Mesothelial cell of epicardium (in vitro differentiated cells): ENCODE measurements at regions not wholly inside any gene's neighbourhood (a gene's known extent, or its start where the extent isn't known, plus 50 kb on each side); places are given as distances from the start of the nearest gene placed in this dataset.

Source experiments
- DNase-seq, 2 experiments: peaks; one replicate each; pipeline ENCODE4 v3.0.0; 2021; ENCODE audit warnings: low spot score in 2 of 2; ENCODE audit not compliant: unreplicated experiment in 2 of 2
- H3K27ac Mint-ChIP-seq: 2 replicates; pipeline ENCODE4 v1.8.0; 2021; ENCODE audit warnings: mixed read lengths
- H3K27me3 Mint-ChIP-seq: 2 replicates; pipeline ENCODE4 v1.8.0; 2021; ENCODE audit warnings: low read depth, mixed read lengths
- H3K36me3 Mint-ChIP-seq: 2 replicates; pipeline ENCODE4 v1.8.0; 2021; ENCODE audit warnings: mixed read lengths
- H3K4me1 Mint-ChIP-seq: 2 replicates; pipeline ENCODE4 v1.8.0; 2021; ENCODE audit warnings: mixed read lengths
- H3K4me3 Mint-ChIP-seq: 2 replicates; pipeline ENCODE4 v1.8.0; 2021; ENCODE audit warnings: mild to moderate bottlenecking, moderate library complexity, mixed read lengths
- H3K9me3 Mint-ChIP-seq: 2 replicates; pipeline ENCODE4 v1.8.0; 2021; ENCODE audit warnings: mixed read lengths
- CTCF ChIP-seq: fragments of 200-600 bp; sonication (generic); IDR thresholded peaks from one replicate; pipeline ENCODE4 v1.5.0; 2021; ENCODE audit warnings: antibody characterized with exemption; ENCODE audit not compliant: unreplicated experiment

- no peak for TF ChIP-seq CTCF
- Mint-ChIP-seq H3K4me3 (no peak overlapping the region), H3K36me3 (peaks cover 4% of the 10 kb centered on the region), H3K27me3 (no peaks in the 10 kb centered on the region), H3K9me3 (peaks cover 22% of the 10 kb centered on the region), H3K27ac (no peak overlapping the region), H3K4me1 (peaks cover 5% of the 10 kb centered on the region)
- DNase-seq: no peak
Observed at GRCh38 chr7:10596827-10597226, 376.8 kb upstream of the PHF14 start.

- Mint-ChIP-seq H3K27ac (peak overlapping the region; percentile 8), H3K36me3 (peaks cover 2% of the 10 kb centered on the region), H3K9me3 (peaks cover 23% of the 10 kb centered on the region), H3K4me3 (no peak overlapping the region), H3K27me3 (no peaks in the 10 kb centered on the region), H3K4me1 (peaks cover 16% of the 10 kb centered on the region)
- TF ChIP-seq CTCF: no peak
- DNase-seq: no peak
Observed at GRCh38 chr7:10604128-10604527, 369.5 kb upstream of the PHF14 start.

- no peak for DNase-seq
- Mint-ChIP-seq H3K4me1 (peaks cover 9% of the 10 kb centered on the region), H3K9me3 (peaks cover 31% of the 10 kb centered on the region), H3K27me3 (no peaks in the 10 kb centered on the region), H3K4me3 (no peak overlapping the region), H3K36me3 (no peaks in the 10 kb centered on the region), H3K27ac (no peak overlapping the region)
- TF ChIP-seq CTCF: no peak
Observed at GRCh38 chr7:10612950-10613349, 360.7 kb upstream of the PHF14 start.

- Mint-ChIP-seq H3K9me3 (peaks cover 36% of the 10 kb centered on the region), H3K4me3 (no peak overlapping the region), H3K27me3 (no peaks in the 10 kb centered on the region), H3K4me1 (no peaks in the 10 kb centered on the region), H3K27ac (no peak overlapping the region), H3K36me3 (peaks cover 2% of the 10 kb centered on the region)
- TF ChIP-seq CTCF: no peak
- no peak for DNase-seq
Observed at GRCh38 chr7:10618953-10619352, 354.7 kb upstream of the PHF14 start.

- no peak for TF ChIP-seq CTCF
- no peak overlapping the region for H3K27ac Mint-ChIP-seq
- no peak for DNase-seq
- H3K9me3 Mint-ChIP-seq: peaks cover 30% of the 10 kb centered on the region
- H3K36me3 Mint-ChIP-seq: peaks cover 7% of the 10 kb centered on the region
- H3K4me1 Mint-ChIP-seq: peaks cover 11% of the 10 kb centered on the region
- no peak overlapping the region for H3K4me3 Mint-ChIP-seq
- no peaks in the 10 kb centered on the region for H3K27me3 Mint-ChIP-seq
Observed at GRCh38 chr7:10632712-10633111, 341.0 kb upstream of the PHF14 start.

GRCh38 chr7:10634239-10634638 is 339.4 kb upstream of the PHF14 start:
- Mint-ChIP-seq H3K4me3 (no peak overlapping the region), H3K27ac (no peak overlapping the region), H3K27me3 (no peaks in the 10 kb centered on the region), H3K9me3 (peaks cover 17% of the 10 kb centered on the region), H3K4me1 (peaks cover 11% of the 10 kb centered on the region), H3K36me3 (peaks cover 3% of the 10 kb centered on the region)
- no peak for TF ChIP-seq CTCF
- no peak for DNase-seq
